ENCODE measurements at regions not wholly inside any gene's neighbourhood (a gene's known extent, or its start where the extent isn't known, plus 50 kb on each side); places are given as distances from the start of the nearest gene placed in this dataset.
"Not testable (repeated sequence)": the region's sequence is repeated elsewhere in the genome, so short reads cannot be mapped to it uniquely, and the experiment has no call there.

DNA sequence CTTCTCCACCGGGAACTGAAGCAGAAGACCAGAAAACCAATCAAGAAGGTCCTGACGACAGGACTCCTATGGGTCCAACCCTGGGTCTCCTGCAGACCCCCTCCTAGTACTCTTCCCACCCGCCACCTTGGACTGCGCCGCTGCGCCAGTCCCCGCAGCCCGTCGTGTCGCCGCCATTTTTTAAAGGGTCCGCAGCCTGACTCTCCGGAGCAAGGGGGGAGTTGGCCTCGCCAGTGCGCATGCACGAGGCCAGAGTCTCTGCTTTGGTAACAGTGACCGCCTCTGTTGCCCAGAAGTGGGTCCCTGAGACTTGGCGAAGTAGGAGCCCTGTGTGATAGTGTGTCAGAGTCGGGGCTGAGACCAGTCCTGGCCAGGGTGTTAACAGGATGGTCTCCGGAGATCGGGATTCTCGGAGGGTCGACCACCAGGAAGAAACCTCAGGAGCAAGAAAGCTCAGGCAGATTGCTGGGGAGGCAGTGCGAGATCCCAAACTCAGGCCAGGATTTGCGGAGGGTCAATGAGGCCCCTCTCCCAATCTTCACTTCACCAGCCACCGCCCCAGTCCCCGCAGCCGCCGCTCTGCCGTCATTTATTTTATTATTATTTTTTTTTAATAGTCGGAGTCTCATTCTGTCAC lies 612.5 kb downstream of the KCNJ18 start:
- POLR2A ChIA-PET: no interaction called here
- TF ChIP-seq, protein P1, sequence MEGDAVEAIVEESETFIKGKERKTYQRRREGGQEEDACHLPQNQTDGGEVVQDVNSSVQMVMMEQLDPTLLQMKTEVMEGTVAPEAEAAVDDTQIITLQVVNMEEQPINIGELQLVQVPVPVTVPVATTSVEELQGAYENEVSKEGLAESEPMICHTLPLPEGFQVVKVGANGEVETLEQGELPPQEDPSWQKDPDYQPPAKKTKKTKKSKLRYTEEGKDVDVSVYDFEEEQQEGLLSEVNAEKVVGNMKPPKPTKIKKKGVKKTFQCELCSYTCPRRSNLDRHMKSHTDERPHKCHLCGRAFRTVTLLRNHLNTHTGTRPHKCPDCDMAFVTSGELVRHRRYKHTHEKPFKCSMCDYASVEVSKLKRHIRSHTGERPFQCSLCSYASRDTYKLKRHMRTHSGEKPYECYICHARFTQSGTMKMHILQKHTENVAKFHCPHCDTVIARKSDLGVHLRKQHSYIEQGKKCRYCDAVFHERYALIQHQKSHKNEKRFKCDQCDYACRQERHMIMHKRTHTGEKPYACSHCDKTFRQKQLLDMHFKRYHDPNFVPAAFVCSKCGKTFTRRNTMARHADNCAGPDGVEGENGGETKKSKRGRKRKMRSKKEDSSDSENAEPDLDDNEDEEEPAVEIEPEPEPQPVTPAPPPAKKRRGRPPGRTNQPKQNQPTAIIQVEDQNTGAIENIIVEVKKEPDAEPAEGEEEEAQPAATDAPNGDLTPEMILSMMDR (IDR thresholded peaks at IDR 0.05; ENCODE audit: insufficient read depth, low read length, missing control alignments): no peak
- no peak for DNase-seq (ENCODE audit: low read depth, low spot score)
- no peak overlapping the region for H3K4me3 ChIP-seq (ENCODE audit: low read depth, low read length)
- CTCF ChIA-PET: no interaction called here

DNA sequence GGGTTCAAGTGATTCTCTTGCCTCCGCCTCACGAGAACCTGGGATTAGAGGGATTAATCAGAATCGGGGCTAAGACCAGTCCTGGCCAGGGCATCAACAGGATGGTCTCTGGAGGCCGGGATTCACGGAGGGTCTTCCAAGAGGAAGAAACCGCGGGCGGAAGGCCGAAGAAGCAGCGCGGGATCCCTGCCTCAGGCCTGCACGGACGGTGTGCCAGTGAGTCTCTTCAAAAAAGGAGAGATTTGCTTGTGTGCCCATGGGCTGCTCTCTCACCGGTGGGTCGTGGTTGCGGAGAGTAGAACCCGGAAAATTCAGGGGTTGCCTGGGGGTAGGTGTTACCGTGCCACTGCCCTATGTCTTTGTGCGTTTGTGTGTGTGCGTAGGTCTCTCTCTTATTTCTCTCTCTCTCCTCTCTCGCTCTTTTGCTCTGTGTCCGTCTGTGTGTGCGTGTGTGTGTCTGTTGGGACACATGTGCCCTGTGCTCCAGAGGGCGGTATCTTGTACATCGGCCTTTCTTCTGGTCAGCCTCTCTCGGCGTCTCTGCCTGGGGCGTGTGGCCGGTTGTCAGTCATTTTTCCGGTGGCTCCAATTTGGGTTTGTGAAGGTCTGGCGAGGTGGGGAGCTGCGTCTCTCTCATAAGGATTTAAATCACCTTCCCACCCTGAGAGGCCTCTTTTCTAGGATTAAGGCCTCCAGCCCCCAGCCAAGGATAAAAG lies 613.2 kb downstream of the KCNJ18 start:
- no peak for DNase-seq (ENCODE audit: low read depth, low spot score)
- CTCF ChIA-PET: no interaction called here
- H3K4me3 ChIP-seq (ENCODE audit: low read depth, low read length): no peak overlapping the region
- POLR2A ChIA-PET: no interaction called here
- TF ChIP-seq, protein P1 (IDR thresholded peaks at IDR 0.05; ENCODE audit: insufficient read depth, low read length, missing control alignments): no peak

DNA sequence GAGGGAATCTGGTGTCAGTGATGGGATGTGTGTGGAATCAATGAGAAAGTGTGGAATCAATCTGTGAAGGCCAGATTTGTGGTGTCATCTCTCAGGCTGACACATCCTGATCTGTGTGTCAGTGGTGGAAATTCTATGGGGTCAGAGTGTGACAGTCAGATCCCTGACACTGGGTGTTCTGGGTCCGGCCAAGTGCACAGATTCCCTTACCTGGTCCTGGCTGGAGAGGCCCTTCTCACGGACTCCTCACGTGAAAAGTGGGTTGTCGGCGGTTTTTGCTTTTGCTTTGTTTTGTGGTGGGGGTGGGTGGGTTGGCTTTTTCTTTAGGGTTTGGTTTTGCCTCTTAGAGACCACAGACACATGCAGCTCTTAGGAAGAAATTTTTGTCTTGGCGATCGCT lies 618.0 kb downstream of the KCNJ18 start:
- CTCF ChIA-PET; DNase-seq (ENCODE audit: low read depth, low spot score); H3K4me3 ChIP-seq (ENCODE audit: low read depth, low read length); POLR2A ChIA-PET: not testable (repeated sequence)

DNA sequence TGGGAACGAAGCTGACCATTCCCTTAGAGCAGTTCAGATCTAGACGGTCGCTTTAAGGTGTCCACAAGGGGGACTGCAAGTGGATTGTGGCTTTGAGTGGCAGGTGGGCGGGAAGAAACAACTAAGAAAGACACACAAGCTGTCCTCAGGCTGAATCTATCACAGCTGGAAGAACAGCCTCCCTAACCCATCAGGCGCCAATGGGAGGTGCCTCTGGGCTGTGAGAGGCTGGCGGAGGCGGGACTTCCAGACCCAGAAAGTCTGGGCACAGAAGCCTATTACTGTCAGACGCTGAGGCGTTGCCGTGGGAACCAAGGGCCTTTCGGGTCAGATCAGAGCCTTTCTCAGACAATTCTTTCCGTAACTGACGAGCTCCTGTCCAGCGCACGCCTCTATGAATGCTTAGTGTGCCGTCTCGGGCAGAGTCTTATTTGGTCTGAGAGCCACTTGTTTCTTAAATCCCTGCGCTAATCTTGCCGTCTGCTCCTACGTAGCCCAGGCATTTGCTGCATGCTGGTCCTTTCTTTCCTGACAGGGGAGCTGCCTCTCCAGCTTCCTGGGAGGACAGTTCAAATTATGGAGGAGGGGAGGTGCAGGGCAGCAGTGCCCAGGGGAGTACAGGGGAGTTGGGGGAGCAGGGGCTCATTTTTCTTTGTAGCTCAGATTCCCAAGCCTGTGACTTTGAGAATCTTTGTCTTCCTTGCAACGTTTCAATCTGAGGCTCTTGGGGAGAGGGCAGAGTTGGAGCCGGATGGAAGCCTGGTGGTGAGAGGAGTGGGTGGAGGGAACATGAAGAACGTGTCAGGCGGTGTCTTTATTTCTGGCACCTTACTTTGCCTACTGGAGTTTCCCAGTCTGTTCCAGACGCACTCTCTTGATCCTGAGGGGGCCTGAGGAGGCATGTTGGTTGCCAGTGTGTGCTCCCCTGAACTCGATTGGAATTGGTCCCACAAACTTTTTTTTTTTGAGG lies 618.7 kb downstream of the KCNJ18 start:
- POLR2A ChIA-PET: no interaction called here
- no peak for DNase-seq (ENCODE audit: low read depth, low spot score)
- TF ChIP-seq, protein P1 (IDR thresholded peaks at IDR 0.05; ENCODE audit: insufficient read depth, low read length, missing control alignments): no peak
- CTCF ChIA-PET: no interaction called here
- H3K4me3 ChIP-seq (ENCODE audit: low read depth, low read length): no peak overlapping the region

DNA sequence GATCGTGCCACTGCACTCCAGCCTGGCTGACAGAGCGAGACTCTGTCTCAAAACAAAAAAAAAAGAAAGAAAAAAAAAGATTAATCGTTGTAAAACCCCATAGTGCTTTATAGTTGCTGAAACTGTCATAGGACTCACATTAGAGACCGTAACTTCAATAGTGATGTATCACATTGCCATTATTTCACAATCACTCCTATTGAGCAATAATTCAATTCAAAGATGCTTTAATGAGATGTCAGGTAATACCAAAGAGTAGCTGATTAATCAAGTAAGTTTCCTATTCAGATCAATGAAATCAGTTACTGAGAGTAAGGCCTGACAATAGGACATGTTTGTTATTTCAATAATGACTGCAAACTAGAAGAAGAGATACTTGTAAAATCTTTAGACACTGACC lies 628.7 kb downstream of the KCNJ18 start:
- DNase-seq (ENCODE audit: low read depth, low spot score); CTCF ChIA-PET; POLR2A ChIA-PET; H3K4me3 ChIP-seq (ENCODE audit: low read depth, low read length): not testable (repeated sequence)

DNA sequence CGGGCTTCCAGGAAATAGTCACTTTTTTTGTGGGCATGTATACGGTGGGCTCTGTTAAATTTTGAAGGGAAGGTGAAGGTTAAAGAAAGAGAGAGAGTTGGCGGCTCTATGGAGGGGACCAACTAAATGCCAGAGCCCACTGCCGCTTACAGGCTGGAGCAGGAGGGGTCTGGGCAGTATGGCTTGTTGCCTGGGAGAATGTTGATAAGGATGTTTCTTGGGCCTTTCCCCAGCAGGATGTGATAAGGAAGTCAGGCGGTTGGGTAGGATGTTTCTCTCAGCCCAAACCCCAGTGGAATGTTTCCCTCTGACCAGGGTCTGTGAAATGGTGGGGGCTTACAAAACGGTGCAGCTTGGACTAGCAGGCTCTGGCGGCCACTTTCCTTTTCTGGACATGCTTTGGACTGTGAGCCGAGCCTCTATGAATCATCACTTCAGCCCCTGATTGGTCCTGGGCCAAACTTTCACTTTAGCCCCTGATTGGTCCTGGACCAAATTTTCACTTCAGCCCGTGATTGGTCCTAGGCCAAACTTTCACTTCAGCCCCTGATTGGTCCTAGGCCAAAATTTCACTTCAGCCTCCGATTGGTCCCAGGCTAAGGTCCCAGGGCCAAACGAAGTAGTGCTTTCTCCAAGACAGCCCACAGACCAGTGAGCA lies 630.7 kb downstream of the KCNJ18 start:
- H3K4me3 ChIP-seq (ENCODE audit: low read depth, low read length); DNase-seq (ENCODE audit: low read depth, low spot score); POLR2A ChIA-PET; CTCF ChIA-PET: not testable (repeated sequence)

DNA sequence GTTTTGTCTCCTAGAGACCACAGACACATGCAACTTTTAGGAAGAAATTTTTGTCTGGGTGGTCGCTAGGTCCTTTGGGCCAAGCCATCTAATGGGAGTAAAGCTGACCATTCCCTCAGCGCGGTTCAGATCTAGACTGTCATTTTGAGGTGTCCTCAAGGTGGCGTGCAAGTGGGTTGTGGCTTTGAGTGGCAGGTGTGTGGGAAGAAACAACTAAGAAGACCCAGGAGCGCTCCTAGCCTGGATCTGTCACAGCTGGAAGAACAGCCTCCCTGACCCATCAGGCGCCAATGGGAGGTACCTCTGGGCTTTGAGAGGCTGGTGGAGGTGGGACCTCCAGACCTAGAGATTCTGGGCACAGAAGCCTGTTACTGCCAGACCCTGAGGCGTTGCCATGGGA lies 645.1 kb downstream of the KCNJ18 start:
- CTCF ChIA-PET: no interaction called here
- TF ChIP-seq, protein P1 (IDR thresholded peaks at IDR 0.05; ENCODE audit: insufficient read depth, low read length, missing control alignments): no peak
- no peak for DNase-seq (ENCODE audit: low read depth, low spot score)
- POLR2A ChIA-PET: no interaction called here
- H3K4me3 ChIP-seq (ENCODE audit: low read depth, low read length): no peak overlapping the region

DNA sequence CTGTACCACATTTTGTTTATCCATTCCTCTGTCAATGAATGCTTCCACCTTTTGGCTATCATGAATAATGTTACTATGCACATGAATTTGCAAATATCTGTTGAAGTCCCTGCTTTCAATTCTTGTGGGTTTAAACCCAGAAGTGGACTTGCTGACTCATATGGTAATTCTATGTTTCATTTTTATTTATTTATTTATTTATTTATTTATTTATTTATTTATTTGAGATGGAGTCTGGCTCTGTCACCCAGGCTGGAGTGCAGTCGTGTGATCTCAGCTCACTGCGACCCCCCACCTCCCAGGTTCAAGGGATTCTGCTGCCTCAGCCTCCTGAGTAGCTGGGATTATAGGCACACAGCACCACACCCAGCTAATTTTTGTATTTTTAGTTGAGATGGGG lies 664.3 kb downstream of the KCNJ18 start:
- H3K4me3 ChIP-seq (ENCODE audit: low read depth, low read length); CTCF ChIA-PET; POLR2A ChIA-PET; DNase-seq (ENCODE audit: low read depth, low spot score): not testable (repeated sequence)

DNA sequence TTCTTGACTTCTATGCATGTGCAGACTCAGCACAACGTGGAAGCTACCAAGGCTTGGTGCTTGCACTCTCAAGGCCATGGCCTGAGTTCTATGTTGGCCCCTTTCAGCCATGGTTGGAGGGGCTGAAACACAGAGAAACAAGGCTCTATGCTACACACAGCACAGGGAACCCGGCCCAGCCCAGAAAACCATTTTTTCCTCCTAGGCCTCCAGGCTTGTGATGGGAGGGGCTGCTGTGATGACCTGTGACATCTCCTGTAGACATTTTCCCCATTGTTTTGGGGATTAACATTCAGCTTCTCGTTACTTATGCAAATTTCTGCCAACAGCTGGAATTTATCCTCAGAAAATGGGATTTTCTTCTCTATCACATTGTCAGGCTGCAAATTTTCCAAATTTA lies 678.7 kb downstream of the KCNJ18 start:
- POLR2A ChIA-PET; CTCF ChIA-PET; DNase-seq (ENCODE audit: low read depth, low spot score); H3K4me3 ChIP-seq (ENCODE audit: low read depth, low read length): not testable (repeated sequence)
